ENCODE measurements at regions not wholly inside any gene's neighbourhood (a gene's known extent, or its start where the extent isn't known, plus 50 kb on each side); places are given as distances from the start of the nearest gene placed in this dataset.
"Not testable (repeated sequence)": the region's sequence is repeated elsewhere in the genome, so short reads cannot be mapped to it uniquely, and the experiment has no call there.

DNA sequence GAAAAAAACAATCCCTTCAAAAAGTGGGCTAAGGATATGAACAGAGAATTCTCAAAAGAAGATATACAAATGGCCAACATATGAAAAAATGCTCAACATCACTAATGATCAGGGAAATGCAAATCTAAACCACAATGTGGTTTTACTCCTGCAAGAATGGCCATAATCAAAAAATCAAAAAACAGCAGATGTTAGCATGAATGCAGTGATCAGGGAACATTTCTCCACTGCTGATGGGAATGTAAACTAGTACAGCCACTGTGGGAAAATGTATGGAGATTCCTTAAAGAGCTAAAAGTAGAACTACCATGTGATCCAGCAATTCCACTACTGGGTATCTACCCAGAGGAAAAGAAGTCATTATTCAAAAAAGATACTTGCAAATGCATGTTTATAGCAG, 138.1 kb downstream of the BLID start:
- not testable (repeated sequence) for H3K4me1 ChIP-seq (ENCODE audit: control insufficient read depth, insufficient read depth, low read length); H3K9me3 ChIP-seq (ENCODE audit: control insufficient read depth, insufficient read depth, low read depth, low read length); H3K27me3 ChIP-seq (ENCODE audit: control insufficient read depth, insufficient read depth, low read length)

DNA sequence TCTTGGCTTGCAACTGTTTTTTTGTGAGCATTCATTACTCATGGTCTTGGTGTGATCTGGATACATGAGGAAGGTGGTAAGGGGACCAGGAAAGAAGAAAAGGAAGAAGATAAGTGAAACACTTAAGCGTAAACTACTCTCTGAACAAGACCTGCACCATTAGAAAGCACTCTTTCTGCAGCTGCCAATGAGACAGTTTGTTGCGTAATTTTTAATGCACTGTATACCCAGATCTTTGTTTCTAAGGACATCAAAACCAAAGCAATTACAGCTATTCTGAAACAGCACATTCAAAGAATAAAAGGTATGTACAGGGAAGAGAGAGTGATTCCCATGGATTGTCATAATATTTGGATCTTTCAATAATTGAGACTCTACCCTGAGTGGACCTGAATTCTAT, 147.4 kb downstream of the BLID start:
- Histone ChIP-seq H3K27me3 (ENCODE audit: control insufficient read depth, insufficient read depth, low read length) (no peaks in the 10 kb centered on the region), H3K9ac (ENCODE audit: low read length) (no peak overlapping the region), H3K9me3 (ENCODE audit: control insufficient read depth, insufficient read depth, low read depth, low read length) (peaks cover 5% of the 10 kb centered on the region; the same call in 1 of the 2 replicates), H3K4me1 (ENCODE audit: control insufficient read depth, insufficient read depth, low read length) (peaks cover 8% of the 10 kb centered on the region; the same call in 1 of the 2 replicates), H3K36me3 (ENCODE audit: control insufficient read depth, insufficient read depth, low read length) (no peaks in the 10 kb centered on the region), H3K27ac (ENCODE audit: low read depth, low read length) (no peak overlapping the region), H3K4me3 (ENCODE audit: low read depth, low read length) (no peak overlapping the region)

More for the DNA sequence above, 138.1 kb downstream of the BLID start:
- H3K4me3 ChIP-seq (ENCODE audit: low read depth, low read length); H3K27ac ChIP-seq (ENCODE audit: low read depth, low read length); H3K36me3 ChIP-seq (ENCODE audit: control insufficient read depth, insufficient read depth, low read length); H3K9ac ChIP-seq (ENCODE audit: low read length): not testable (repeated sequence)

DNA sequence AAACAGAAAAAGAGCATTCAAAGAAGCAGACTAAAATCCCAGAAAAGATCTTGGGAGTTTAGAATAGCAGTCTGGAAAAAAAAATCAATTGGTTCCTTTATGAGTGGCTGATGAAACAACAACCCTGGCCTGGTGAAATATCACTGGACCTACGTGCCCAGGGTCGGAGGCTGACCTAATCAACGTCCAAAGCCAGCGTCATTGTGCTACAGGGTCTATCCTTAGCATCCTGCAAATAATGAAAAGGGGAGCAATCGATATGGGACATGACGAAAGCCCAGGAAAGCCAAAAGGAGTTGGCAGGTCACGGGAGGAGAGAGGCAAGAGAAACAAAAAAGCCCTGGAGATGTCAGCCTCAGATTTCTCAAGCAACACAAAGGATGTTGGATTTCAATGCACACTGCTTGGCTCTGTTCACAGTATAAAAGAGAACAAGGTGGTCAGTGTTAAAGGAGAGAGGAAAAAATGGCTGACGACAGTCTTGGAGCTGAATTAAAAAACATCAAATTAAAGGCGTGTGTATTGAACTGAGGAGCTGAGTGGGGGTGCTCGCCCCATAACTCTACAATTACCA, 148.8 kb downstream of the BLID start:
- no peak overlapping the region for H3K4me3 ChIP-seq (ENCODE audit: low read depth, low read length)
- peaks cover 8% of the 10 kb centered on the region; the same call in 1 of the 2 replicates for H3K4me1 ChIP-seq (ENCODE audit: control insufficient read depth, insufficient read depth, low read length)
- H3K36me3 ChIP-seq (ENCODE audit: control insufficient read depth, insufficient read depth, low read length): no peaks in the 10 kb centered on the region
- no peaks in the 10 kb centered on the region for H3K27me3 ChIP-seq (ENCODE audit: control insufficient read depth, insufficient read depth, low read length)
- H3K9ac ChIP-seq (ENCODE audit: low read length): no peak overlapping the region
- no peaks in the 10 kb centered on the region for H3K9me3 ChIP-seq (ENCODE audit: control insufficient read depth, insufficient read depth, low read depth, low read length)
- H3K27ac ChIP-seq (ENCODE audit: low read depth, low read length): no peak overlapping the region

DNA sequence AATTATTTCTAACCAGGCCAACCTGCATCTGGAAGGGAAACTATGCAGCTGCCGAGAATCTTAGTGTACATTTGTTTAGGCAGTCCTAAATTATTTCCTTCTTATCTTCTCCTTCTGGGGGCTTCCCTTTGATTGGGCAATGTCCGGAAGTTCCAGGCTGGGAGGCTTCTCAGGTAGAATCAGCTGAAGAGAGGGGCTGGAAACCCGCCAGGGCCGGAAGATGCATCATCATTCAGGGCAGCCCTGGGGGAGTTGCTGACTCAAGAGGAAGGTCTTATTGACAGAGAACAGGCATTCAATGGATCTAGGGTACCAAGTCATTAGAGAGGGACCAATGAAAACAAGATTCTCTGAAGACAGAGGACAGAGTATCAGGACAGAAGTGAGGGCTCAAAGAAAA, 150.7 kb downstream of the BLID start:
- no peak overlapping the region for H3K4me3 ChIP-seq (ENCODE audit: low read depth, low read length)
- no peak overlapping the region for H3K9ac ChIP-seq (ENCODE audit: low read length)
- H3K9me3 ChIP-seq (ENCODE audit: control insufficient read depth, insufficient read depth, low read depth, low read length): no peaks in the 10 kb centered on the region
- H3K4me1 ChIP-seq (ENCODE audit: control insufficient read depth, insufficient read depth, low read length): peaks cover 8% of the 10 kb centered on the region; the same call in 1 of the 2 replicates
- no peaks in the 10 kb centered on the region for H3K36me3 ChIP-seq (ENCODE audit: control insufficient read depth, insufficient read depth, low read length)
- no peaks in the 10 kb centered on the region for H3K27me3 ChIP-seq (ENCODE audit: control insufficient read depth, insufficient read depth, low read length)
- H3K27ac ChIP-seq (ENCODE audit: low read depth, low read length): no peak overlapping the region

DNA sequence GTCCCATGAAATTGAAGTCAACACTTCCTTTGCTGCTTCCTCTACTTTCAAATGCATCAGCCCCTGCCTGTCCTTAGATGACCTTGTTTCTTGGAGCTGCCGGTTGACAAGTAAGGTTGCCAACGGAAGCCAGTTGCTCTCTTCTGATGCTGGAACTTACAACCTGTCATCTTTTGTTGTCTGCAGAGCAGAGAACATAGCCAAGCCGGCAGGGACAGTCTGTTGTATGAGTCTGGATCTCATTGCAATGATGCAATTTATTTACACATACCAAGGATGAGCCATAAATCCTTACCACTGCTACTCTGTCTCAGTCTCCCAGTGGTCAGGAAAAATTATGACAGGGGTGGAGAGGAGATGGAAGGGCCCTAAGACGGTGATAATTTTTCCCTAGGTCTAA, 151.4 kb downstream of the BLID start:
- Histone ChIP-seq H3K9me3 (ENCODE audit: control insufficient read depth, insufficient read depth, low read depth, low read length) (no peaks in the 10 kb centered on the region), H3K27me3 (ENCODE audit: control insufficient read depth, insufficient read depth, low read length) (no peaks in the 10 kb centered on the region), H3K4me3 (ENCODE audit: low read depth, low read length) (no peak overlapping the region), H3K36me3 (ENCODE audit: control insufficient read depth, insufficient read depth, low read length) (no peaks in the 10 kb centered on the region), H3K9ac (ENCODE audit: low read length) (no peak overlapping the region), H3K4me1 (ENCODE audit: control insufficient read depth, insufficient read depth, low read length) (peaks cover 8% of the 10 kb centered on the region; the same call in 1 of the 2 replicates), H3K27ac (ENCODE audit: low read depth, low read length) (no peak overlapping the region)

DNA sequence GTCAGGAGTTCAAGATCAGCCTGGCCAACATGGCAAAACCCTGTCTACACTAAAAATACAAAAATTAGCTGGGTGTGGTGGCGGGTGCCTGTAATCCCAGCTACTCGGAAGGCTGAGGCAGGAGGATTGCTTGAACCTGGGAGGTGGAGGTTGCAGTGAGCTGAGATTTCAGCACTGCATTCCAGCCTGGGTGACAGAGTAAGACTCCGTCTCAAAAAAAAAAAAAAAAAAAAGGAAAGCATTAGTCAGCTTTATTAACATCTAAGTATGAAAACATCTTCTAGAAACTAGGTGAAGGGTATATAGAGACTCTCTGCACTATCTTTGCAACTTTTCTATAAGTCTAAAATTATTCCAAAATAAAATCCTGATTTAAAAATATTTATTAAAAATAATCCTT, 152.2 kb downstream of the BLID start:
- not testable (repeated sequence) for H3K9ac ChIP-seq (ENCODE audit: low read length)

DNA sequence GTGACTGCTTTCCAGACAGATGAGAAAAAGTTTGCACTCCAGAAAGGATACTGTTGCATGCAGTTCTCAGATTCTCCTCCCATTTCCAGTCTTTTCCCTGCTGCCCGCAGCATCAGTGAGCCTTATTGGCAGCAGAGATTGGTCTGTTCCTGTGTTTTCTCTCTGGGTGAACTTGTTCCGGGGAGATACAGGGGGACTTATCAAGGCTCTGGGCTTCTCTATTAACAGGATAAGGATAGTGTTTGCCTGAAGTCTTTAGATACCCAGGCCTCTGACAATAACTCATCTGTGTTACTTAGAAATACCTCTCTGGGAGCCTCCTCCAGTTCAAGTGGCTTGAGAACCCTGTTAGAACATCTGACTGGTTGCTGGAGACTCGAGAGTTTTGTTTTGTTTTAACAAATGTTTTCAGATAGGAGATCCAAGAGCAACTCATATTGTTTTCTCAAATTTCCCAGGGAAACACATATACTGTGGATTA, 154.7 kb downstream of the BLID start:
- Histone ChIP-seq H3K4me3 (ENCODE audit: low read depth, low read length) (no peak overlapping the region), H3K9ac (ENCODE audit: low read length) (no peak overlapping the region), H3K4me1 (ENCODE audit: control insufficient read depth, insufficient read depth, low read length) (peaks cover 5% of the 10 kb centered on the region; the same call in 1 of the 2 replicates), H3K36me3 (ENCODE audit: control insufficient read depth, insufficient read depth, low read length) (no peaks in the 10 kb centered on the region), H3K9me3 (ENCODE audit: control insufficient read depth, insufficient read depth, low read depth, low read length) (no peaks in the 10 kb centered on the region), H3K27ac (ENCODE audit: low read depth, low read length) (no peak overlapping the region), H3K27me3 (ENCODE audit: control insufficient read depth, insufficient read depth, low read length) (no peaks in the 10 kb centered on the region)

More for the DNA sequence above, 152.2 kb downstream of the BLID start:
- H3K27ac ChIP-seq (ENCODE audit: low read depth, low read length); H3K4me3 ChIP-seq (ENCODE audit: low read depth, low read length); H3K9me3 ChIP-seq (ENCODE audit: control insufficient read depth, insufficient read depth, low read depth, low read length); H3K36me3 ChIP-seq (ENCODE audit: control insufficient read depth, insufficient read depth, low read length); H3K27me3 ChIP-seq (ENCODE audit: control insufficient read depth, insufficient read depth, low read length); H3K4me1 ChIP-seq (ENCODE audit: control insufficient read depth, insufficient read depth, low read length): not testable (repeated sequence)

DNA sequence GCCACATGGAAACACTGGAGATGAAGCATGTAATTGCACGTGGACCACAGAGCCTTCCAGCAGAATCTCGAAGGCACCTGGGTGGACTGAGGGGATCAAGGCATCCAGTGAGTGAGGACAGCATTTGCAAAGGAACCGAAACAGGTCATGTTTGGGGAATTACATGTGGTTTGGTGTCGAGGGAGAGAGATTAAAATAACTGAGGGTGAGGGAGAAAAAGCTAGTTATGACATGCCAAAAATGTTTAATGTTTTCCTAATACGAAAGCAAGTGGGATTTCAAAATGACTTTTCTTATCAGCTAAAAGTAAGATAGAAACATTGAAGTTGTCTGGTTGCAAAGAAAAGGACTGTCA, 157.1 kb downstream of the BLID start:
- no peaks in the 10 kb centered on the region for H3K9me3 ChIP-seq (ENCODE audit: control insufficient read depth, insufficient read depth, low read depth, low read length)
- no peak overlapping the region for H3K4me3 ChIP-seq (ENCODE audit: low read depth, low read length)
- no peaks in the 10 kb centered on the region for H3K36me3 ChIP-seq (ENCODE audit: control insufficient read depth, insufficient read depth, low read length)
- H3K27me3 ChIP-seq (ENCODE audit: control insufficient read depth, insufficient read depth, low read length): no peaks in the 10 kb centered on the region
- no peak overlapping the region for H3K9ac ChIP-seq (ENCODE audit: low read length)
- no peaks in the 10 kb centered on the region for H3K4me1 ChIP-seq (ENCODE audit: control insufficient read depth, insufficient read depth, low read length)
- no peak overlapping the region for H3K27ac ChIP-seq (ENCODE audit: low read depth, low read length)

DNA sequence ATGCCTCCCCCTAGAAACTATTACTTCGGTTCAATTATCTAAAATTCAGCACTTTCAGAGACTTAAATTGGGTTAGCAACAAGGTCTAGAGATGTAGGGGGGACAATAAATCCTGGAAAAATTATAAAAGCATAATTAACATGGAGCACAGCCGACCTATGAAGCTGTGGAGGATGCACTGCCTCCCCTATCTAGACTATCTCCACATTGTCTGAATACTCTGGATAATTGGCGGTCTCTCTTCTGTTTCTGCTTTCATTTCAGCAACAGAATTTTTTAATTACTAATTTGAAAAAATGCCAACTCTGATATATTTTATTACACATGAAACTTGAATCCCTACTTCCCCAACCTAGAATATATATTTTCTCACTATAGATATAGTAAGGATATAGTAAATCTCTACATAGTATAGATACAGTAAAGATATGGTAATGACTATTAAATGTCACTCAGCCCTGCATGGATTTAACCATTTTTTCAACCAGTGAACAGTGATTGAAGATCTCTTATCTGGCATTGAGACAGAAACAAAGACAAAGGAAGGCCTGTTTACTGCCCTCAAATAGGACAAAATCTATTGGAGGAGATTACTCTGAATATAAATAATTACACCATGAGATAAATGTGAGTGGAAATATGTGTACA, 157.6 kb downstream of the BLID start:
- H3K36me3 ChIP-seq (ENCODE audit: control insufficient read depth, insufficient read depth, low read length): no peaks in the 10 kb centered on the region
- no peak overlapping the region for H3K4me3 ChIP-seq (ENCODE audit: low read depth, low read length)
- H3K27ac ChIP-seq (ENCODE audit: low read depth, low read length): no peak overlapping the region
- no peak overlapping the region for H3K9ac ChIP-seq (ENCODE audit: low read length)
- no peaks in the 10 kb centered on the region for H3K9me3 ChIP-seq (ENCODE audit: control insufficient read depth, insufficient read depth, low read depth, low read length)
- H3K27me3 ChIP-seq (ENCODE audit: control insufficient read depth, insufficient read depth, low read length): no peaks in the 10 kb centered on the region
- no peaks in the 10 kb centered on the region for H3K4me1 ChIP-seq (ENCODE audit: control insufficient read depth, insufficient read depth, low read length)

DNA sequence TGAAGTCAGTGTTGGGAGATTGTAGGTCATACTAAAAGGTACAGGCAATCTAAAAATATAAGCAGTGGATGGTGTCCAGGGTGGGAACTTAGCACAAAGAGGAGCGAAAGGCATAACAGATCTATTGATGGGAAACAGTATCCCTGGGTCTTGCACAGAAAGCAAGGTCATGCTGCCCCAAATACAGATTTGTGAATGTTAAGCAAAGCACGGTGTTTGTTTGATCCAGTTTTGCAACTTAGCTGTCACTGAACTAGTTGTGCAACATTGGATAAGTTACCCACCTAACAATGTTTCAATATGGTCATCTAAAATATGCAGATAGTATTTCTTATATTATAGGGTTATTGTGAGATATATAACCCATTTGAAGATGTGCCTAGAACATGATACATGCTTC, 162.9 kb downstream of the BLID start:
- Histone ChIP-seq H3K27me3 (ENCODE audit: control insufficient read depth, insufficient read depth, low read length) (no peaks in the 10 kb centered on the region), H3K36me3 (ENCODE audit: control insufficient read depth, insufficient read depth, low read length) (no peaks in the 10 kb centered on the region), H3K4me1 (ENCODE audit: control insufficient read depth, insufficient read depth, low read length) (no peaks in the 10 kb centered on the region), H3K9me3 (ENCODE audit: control insufficient read depth, insufficient read depth, low read depth, low read length) (no peaks in the 10 kb centered on the region), H3K4me3 (ENCODE audit: low read depth, low read length) (no peak overlapping the region), H3K9ac (ENCODE audit: low read length) (no peak overlapping the region), H3K27ac (ENCODE audit: low read depth, low read length) (no peak overlapping the region)

DNA sequence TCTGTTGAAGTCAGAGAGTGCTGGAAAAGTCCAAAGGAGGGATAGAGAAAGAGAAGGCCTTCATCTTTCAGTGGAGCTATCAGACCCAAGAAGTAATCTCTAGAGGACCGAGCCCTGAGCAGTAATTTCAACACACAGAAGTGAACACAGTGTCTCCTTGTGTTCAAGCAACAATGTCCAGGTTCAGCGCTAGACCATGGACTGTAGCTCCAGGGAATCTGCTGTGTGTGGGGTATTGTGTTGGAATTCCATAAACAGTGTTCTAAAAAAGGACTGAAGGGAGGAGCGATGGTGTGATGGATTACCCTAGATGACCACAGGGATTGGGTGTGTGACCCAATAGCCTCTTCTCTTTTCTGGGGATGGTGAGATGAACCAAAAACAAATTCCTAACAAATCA, 165.9 kb downstream of the BLID start:
- H3K36me3 ChIP-seq (ENCODE audit: control insufficient read depth, insufficient read depth, low read length): no peaks in the 10 kb centered on the region
- peaks cover 13% of the 10 kb centered on the region; the same call in 1 of the 2 replicates for H3K9me3 ChIP-seq (ENCODE audit: control insufficient read depth, insufficient read depth, low read depth, low read length)
- H3K27ac ChIP-seq (ENCODE audit: low read depth, low read length): no peak overlapping the region
- H3K27me3 ChIP-seq (ENCODE audit: control insufficient read depth, insufficient read depth, low read length): no peaks in the 10 kb centered on the region
- H3K4me1 ChIP-seq (ENCODE audit: control insufficient read depth, insufficient read depth, low read length): no peaks in the 10 kb centered on the region
- no peak overlapping the region for H3K9ac ChIP-seq (ENCODE audit: low read length)
- no peak overlapping the region for H3K4me3 ChIP-seq (ENCODE audit: low read depth, low read length)
